HG02610 (cell line): ENCODE measurements at regions not wholly inside any gene's neighbourhood (a gene's known extent, or its start where the extent isn't known, plus 50 kb on each side); places are given as distances from the start of the nearest gene placed in this dataset.

Source experiments
- ATAC-seq: cut with Tn5 transposase; IDR thresholded peaks from one replicate; pipeline ENCODE4 v1.9.1; 2021; ENCODE audit warnings: mild to moderate bottlenecking, moderate library complexity; ENCODE audit not compliant: unreplicated experiment

GRCh38 chr6:145244349-145245100 is 490.8 kb downstream of the EPM2A start:
- no peak for ATAC-seq

DNA sequence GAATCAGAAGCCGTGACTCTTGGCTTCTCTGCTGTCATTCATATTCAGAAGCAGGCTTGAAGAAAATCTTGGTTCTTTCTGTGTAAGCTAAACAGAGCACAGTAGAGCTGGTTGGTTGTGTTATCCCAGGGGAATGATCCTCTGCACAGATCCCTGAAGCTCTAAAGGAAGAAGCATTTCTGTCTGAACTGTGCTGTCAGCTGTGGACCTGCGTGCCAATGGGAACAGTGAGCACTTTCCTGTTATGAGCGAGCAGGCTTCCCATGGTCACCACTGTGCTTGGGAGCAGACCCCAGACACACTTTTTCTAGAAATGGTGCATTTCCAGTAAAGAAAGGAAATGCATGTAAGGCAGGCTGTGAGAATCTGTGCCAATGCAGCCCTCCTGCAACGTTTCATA is 490.2 kb downstream of the EPM2A start:
- no peak for ATAC-seq

GRCh38 chr6:145247692-145248419 is 487.5 kb downstream of the EPM2A start:
- no peak for ATAC-seq

- no peak for ATAC-seq
Measured at GRCh38 chr6:145250436-145250835, 484.9 kb downstream of the EPM2A start.

DNA sequence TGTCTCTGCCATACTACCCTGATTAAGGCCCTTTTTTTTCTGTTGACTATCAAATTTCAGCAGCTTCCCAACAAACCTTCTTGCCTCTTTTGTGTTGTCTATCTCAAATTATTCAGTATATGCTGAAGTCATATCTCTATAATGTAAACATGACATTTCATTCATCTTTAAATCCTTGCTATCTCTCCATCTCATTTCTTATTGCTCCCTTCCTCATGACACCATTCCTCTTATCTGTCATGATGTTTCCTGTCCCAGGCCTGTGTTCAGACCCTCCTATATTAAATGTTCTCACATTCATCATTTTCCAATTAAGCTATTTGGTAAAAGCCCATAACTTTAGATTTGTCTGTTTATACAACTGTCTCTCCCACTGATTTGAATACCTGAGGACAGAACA is 482.6 kb downstream of the EPM2A start:
- no peak for ATAC-seq

DNA sequence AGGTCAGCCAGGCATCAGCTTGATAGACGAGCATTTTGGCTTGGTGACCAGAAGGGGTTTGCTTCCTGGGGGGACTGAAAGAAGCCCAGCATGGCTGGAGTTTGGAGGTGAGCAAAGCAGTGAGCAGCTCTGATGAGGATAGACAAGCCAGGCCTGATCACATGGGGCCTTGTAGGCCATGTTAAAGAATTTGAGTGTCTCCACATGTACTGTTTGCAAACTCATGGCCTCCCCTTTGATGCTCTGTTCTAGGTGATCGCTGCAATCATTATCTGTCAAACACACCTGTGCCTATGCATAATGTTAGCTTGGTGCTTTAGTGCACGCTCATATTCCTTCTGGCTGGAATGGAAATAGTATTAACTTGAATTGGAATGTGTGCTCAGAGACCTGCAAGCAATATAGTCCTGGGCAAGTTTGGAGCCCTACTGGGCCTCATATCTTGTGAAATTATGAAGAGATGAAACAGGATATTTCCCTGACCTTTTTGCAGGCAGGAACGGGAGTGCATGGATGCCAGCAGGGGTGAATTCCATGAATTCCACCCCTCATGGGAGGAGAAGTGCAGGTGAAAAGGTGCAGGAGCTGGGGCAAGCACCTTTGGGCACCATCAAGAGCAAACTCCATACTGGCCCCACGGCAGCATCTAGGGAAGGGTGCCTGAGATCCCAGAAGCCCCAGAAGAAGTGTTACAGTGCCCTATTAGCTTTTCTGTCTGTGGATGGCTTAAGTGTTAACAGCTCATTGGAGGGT is 480.5 kb downstream of the EPM2A start:
- no peak for ATAC-seq

DNA sequence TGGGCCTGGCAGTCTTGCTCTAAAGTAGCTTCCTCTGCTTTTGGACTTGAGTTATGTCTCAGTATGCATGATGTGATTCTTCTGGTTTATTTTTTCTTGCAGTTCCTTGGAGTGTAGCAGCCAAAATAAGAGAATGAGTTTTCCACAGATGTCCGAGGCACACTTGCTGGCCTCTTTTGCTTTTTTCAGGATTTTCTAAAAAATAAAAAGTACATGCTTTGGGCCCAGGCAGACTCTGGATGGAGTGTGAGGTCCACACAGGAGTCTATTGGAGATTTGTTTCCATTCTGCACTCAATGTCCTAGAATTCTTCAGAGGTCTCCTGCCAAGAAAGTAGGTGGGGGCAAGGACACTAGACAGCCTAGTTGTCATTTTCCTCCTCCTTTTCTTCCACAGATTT is 477.6 kb downstream of the EPM2A start:
- no peak for ATAC-seq

- no peak for ATAC-seq
Measured at GRCh38 chr6:145258122-145258521, 477.2 kb downstream of the EPM2A start.

DNA sequence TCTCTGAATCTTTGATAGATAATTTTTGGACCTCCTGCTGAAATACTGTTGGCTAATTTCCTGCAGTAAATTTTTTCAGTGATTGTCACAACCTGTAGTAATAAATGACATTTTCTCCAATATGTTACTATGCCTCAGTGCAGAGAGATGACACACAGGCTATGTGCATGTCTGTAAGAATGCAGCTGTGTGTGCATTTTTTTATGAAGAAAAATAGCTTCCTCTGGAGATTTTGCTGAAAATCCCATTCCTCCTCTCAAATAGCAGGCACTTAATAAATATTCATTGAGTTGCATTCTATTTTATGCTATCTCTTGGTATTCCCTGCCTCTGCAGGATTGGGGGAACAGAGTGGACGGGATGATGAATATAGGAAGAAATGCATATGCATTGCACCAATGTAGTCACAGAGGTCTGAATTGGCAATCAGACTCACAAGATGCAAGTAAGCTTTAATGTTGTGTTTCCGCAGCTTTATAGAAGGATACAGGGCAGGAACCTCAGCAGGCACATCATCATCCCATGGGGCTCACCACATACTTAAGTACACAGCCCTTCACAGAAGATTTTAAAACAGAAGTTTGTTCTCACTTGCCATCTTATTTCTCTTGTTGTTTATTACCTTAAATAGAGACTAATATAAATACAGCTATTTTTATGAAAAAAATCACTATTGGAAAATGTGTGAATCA is 474.7 kb downstream of the EPM2A start:
- no peak for ATAC-seq

- no peak for ATAC-seq
Measured at GRCh38 chr6:145261758-145262157, 473.6 kb downstream of the EPM2A start.

DNA sequence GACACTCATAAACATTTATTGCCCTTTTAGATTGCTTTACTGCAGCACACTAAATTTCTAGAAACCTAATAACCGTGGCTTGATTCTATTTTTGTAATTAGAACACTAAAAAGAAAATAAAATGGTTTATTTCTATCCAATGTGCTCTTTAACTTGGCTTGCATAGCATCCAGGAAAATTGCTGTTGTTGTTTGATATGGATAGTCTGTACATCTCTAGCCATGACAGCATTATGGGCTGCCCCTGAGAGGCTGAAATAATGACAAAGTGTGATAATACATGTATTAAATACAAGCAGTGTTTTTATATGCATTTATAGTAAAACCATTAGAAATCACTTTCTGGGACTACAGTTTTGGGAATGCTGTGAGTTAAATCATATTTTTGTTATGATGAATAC is 472.5 kb downstream of the EPM2A start:
- ATAC-seq = no peak

- ATAC-seq = no peak
Measured at GRCh38 chr6:145263778-145264211, 471.5 kb downstream of the EPM2A start.

DNA sequence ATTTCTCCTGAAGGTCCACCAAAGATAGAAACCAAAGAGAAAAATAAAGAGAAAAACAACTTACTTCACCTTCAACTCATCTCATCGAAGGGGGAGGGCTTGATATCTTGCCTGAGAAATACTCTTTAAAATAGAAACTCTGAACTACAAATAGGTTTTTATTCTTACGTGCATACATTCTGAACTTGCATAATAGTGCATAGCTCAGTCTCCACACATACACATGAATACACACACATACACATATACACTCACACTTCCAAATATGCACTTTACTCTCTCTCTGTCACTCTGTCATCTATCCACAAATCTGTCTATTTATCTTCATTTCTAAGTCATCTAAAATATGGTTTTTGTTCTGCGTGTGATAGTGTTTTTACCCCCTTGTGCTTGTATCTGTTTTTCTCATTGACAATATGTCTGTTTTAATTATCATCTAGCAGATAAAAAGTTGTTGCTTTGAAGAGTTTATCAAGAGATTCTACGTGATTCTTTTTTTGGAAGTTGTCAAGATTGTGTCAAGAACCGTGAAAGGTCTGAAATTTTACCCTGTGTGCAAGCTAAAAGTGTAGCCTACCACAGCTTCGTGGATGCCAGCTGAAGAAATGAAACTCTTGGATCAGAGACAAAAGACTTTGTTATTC is 468.8 kb downstream of the EPM2A start:
- ATAC-seq = no peak

GRCh38 chr6:145267076-145267867 is 468.0 kb downstream of the EPM2A start:
- no peak for ATAC-seq

DNA sequence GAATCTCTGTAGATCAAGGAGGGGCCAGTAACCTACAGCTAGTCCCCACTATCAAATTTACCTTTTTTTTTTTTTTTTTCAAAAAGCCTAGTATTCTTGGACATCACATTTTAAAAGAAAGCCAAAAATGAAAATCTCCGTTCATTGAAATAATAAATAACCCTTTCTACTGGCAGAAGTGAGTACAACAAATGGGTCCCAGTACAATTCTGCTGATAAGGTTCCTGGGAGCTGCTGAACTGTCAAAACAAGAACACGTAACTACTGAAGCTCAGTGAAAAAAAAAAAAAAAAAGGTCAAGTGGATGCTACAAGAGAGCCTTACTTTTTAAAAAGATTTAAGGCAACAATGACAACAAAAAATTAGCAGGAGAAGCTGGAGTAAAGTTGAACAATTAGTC is 464.9 kb downstream of the EPM2A start:
- ATAC-seq = no peak

GRCh38 chr6:145271040-145271439 is 464.3 kb downstream of the EPM2A start:
- ATAC-seq = no peak

DNA sequence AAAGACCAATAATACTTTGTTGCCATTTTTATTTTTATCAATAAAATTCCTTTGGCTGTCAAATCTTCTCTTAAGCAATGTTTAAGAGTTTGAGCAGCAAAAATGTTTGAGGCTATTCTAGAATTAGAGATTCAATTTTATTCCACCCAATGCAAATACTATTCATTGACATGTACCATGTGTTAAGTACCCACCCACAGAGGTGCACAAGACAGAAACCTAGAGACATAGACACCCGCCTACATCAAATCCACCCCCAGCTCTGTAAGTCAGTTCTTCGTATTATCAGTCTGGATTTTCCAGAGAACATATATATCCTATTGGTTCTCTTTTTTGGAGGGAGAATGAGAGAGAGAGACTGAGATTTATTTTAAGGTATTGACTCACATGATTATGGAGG is 463.7 kb downstream of the EPM2A start:
- ATAC-seq = no peak

DNA sequence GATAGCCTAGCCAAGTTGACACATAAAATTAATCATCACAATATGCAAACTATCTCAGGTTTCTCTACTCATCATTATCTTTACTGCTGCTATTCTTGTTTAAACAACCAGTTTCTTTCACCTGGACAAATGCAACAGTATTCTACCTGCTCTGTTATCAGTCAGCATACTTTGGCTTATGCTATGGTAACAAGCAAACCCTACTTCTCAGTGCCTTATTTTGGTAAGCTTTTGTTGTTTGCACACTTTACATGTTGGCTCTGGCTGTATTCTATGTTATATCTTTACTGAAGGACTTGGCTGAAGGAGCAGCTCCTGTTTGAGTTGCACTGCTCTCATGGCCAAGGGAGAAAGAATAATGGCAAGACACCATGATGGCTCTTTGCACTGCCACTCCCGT is 463.1 kb downstream of the EPM2A start:
- no peak for ATAC-seq

- no peak for ATAC-seq
Measured at GRCh38 chr6:145273136-145273535, 462.2 kb downstream of the EPM2A start.

DNA sequence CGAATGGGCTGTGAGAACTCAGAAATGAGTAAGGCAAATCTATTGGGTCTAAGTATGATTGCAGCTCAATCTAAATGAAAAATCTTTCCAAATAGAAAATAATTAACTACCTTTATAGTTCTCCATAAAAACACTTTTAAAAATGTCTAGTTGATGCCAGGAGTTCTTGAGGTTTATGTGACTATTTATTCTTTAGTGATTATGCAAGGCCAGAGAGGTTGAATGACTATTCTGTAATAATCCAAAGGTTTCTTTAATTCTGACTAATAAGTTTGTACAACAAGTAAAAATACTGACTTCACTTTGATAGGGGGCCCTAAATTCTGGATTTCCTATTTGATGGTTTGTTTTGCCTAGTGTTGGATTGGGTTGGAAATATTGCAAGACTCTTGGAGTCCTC is 461.2 kb downstream of the EPM2A start:
- no peak for ATAC-seq
